MM.1S (cell line): ENCODE measurements at regions not wholly inside any gene's neighbourhood (a gene's known extent, or its start where the extent isn't known, plus 50 kb on each side); places are given as distances from the start of the nearest gene placed in this dataset.

Source experiments
- DNase-seq: peaks from one replicate; pipeline ENCODE4 v3.0.0-alpha.2; 2015
- H2AFZ ChIP-seq: fragments of 300-600 bp; sonication (generic); 2 replicates; pipeline ENCODE4 v1.6.0; 2016; ENCODE audit warnings: antibody characterized with exemption, low read length
- H3F3A ChIP-seq: fragments of 300-600 bp; sonication (generic); 2 replicates; pipeline ENCODE4 v1.6.1; 2016; ENCODE audit warnings: mild to moderate bottlenecking, antibody characterized with exemption, low read length, moderate library complexity, mixed read lengths; ENCODE audit not compliant: insufficient read depth
- H3K27ac ChIP-seq: fragments of 300-600 bp; sonication (generic); 2 replicates; pipeline ENCODE4 v1.5.1; 2016; ENCODE audit warnings: mild to moderate bottlenecking, low read length
- H3K27me3 ChIP-seq: fragments of 300-600 bp; sonication (generic); replicated peaks from 2 replicates; pipeline ENCODE4 v1.6.0; 2016; ENCODE audit warnings: low read length; ENCODE audit not compliant: insufficient read depth
- H3K36me3 ChIP-seq: fragments of 300-600 bp; sonication (generic); replicated peaks from 2 replicates; pipeline ENCODE4 v1.6.1; 2016; ENCODE audit warnings: mild to moderate bottlenecking, low read length, mixed read lengths; ENCODE audit not compliant: insufficient read depth
- H3K4me1 ChIP-seq: fragments of 300-600 bp; sonication (generic); 2 replicates; pipeline ENCODE4 v1.6.1; 2016; ENCODE audit warnings: low read length, mixed read lengths
- H3K4me2 ChIP-seq: fragments of 300-600 bp; sonication (generic); 2 replicates; pipeline ENCODE4 v1.6.0; 2016; ENCODE audit warnings: low read depth, low read length
- H3K4me3 ChIP-seq: fragments of 300-600 bp; sonication (generic); 2 replicates; pipeline ENCODE4 v1.5.1; 2016; ENCODE audit warnings: low read length, mixed read lengths
- H3K79me2 ChIP-seq: fragments of 300-600 bp; sonication (generic); 2 replicates; pipeline ENCODE4 v1.6.1; 2016; ENCODE audit warnings: mixed run types, low read length, mixed read lengths
- H3K9ac ChIP-seq: fragments of 300-600 bp; sonication (generic); 2 replicates; pipeline ENCODE4 v1.6.1; 2016; ENCODE audit warnings: low read length, mixed read lengths
- H3K9me2 ChIP-seq: fragments of 300-600 bp; sonication (generic); replicated peaks from 2 replicates; pipeline ENCODE4 v1.6.1; 2016; ENCODE audit warnings: mild to moderate bottlenecking, low read length, mixed read lengths; ENCODE audit not compliant: insufficient read depth
- H3K9me3 ChIP-seq: fragments of 300-600 bp; sonication (generic); replicated peaks from 2 replicates; pipeline ENCODE4 v1.6.1; 2016; ENCODE audit warnings: mild to moderate bottlenecking, low read length, mixed read lengths; ENCODE audit not compliant: insufficient read depth
- H4K20me1 ChIP-seq: fragments of 300-600 bp; sonication (generic); 2 replicates; pipeline ENCODE4 v1.6.1; 2016; ENCODE audit warnings: mild to moderate bottlenecking, low read length, moderate library complexity, mixed read lengths; ENCODE audit not compliant: insufficient read depth
- EZH2 ChIP-seq: fragments of 300-600 bp; sonication (generic); optimal IDR thresholded peaks from 2 replicates; pipeline ENCODE3; 2017; ENCODE audit warnings: low read depth, mild to moderate bottlenecking, antibody characterized with exemption, low read length, mixed read lengths
- EZH2phosphoT487 ChIP-seq: fragments of 300-600 bp; sonication (generic); IDR thresholded peaks from 2 replicates; pipeline ENCODE4 v1.6.1; 2018; ENCODE audit warnings: antibody characterized with exemption, low read length
- TF ChIP-seq, protein P1 (sequence below): fragments of 300-600 bp; sonication (generic); IDR thresholded peaks from 2 replicates; pipeline ENCODE4 v1.5.1; 2016; ENCODE audit warnings: antibody characterized with exemption, low read length, mixed read lengths

DNA sequence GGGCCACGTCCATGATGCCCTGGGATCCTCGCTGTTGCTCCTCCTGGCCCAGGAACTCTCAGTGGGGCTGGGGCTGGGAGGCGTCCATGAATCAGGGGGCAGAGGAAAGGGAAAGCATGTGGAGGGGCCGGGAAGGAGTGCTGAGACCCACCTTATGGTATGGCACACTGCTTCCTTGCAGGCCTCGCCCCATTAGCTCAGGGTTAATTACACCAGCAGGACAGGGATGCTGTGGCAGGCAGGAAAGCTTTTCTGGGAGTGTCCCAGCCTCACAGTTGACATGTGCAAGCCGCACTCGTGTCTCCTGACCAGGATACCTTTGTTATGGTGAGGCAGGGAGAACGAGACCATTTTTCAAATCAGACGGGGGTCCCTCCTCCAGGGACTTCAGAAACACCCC lies 109.7 kb upstream of the PCBD1 start:
- H3K4me2 ChIP-seq: no peak overlapping the region
- no peak overlapping the region for H3K4me3 ChIP-seq
- H3F3A ChIP-seq: no peaks in the 10 kb centered on the region
- no peak overlapping the region for H2AFZ ChIP-seq
- H3K27me3 ChIP-seq: peaks cover 13% of the 10 kb centered on the region; the same call in 1 of the 2 replicates
- no peak overlapping the region for H3K9ac ChIP-seq
- no peaks in the 10 kb centered on the region for H3K9me3 ChIP-seq
- H3K27ac ChIP-seq: no peak overlapping the region
- H4K20me1 ChIP-seq: no peaks in the 10 kb centered on the region
- H3K79me2 ChIP-seq: no peaks in the 10 kb centered on the region
- no peaks in the 10 kb centered on the region for H3K9me2 ChIP-seq
- H3K36me3 ChIP-seq: no peaks in the 10 kb centered on the region
- no peak for DNase-seq
- TF ChIP-seq, protein P1, sequence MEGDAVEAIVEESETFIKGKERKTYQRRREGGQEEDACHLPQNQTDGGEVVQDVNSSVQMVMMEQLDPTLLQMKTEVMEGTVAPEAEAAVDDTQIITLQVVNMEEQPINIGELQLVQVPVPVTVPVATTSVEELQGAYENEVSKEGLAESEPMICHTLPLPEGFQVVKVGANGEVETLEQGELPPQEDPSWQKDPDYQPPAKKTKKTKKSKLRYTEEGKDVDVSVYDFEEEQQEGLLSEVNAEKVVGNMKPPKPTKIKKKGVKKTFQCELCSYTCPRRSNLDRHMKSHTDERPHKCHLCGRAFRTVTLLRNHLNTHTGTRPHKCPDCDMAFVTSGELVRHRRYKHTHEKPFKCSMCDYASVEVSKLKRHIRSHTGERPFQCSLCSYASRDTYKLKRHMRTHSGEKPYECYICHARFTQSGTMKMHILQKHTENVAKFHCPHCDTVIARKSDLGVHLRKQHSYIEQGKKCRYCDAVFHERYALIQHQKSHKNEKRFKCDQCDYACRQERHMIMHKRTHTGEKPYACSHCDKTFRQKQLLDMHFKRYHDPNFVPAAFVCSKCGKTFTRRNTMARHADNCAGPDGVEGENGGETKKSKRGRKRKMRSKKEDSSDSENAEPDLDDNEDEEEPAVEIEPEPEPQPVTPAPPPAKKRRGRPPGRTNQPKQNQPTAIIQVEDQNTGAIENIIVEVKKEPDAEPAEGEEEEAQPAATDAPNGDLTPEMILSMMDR: no peak
- TF ChIP-seq EZH2phosphoT487: no peak
- no peak for TF ChIP-seq EZH2
- no peaks in the 10 kb centered on the region for H3K4me1 ChIP-seq

DNA sequence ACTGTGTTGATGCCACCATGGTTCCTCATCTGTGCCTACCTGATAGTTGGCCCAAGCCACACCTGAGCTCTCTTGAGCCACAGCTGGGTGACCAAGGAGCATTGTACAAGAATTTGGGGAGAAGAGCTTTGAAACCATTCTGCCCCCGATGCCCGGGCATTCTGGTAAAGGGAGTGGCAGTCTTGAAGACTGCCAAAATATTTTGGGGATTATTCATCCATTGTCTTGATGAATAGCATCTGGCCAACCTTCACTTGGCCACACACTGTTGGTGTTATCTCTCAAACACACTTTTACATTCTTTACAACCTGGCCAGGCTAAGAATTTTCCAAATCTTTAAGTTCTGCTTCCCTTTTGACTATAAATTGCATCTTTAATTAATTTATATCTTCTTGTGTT lies 113.1 kb upstream of the PCBD1 start:
- DNase-seq: no peak
- Histone ChIP-seq H3K36me3 (no peaks in the 10 kb centered on the region), H3F3A (no peaks in the 10 kb centered on the region), H3K4me3 (no peak overlapping the region), H3K4me1 (no peaks in the 10 kb centered on the region), H3K4me2 (no peak overlapping the region), H4K20me1 (no peaks in the 10 kb centered on the region), H3K9me3 (no peaks in the 10 kb centered on the region), H3K9ac (no peak overlapping the region), H3K27ac (no peak overlapping the region), H3K79me2 (no peaks in the 10 kb centered on the region), H2AFZ (no peak overlapping the region), H3K27me3 (peaks cover 16% of the 10 kb centered on the region; the same call in 1 of the 2 replicates), H3K9me2 (no peaks in the 10 kb centered on the region)
- TF ChIP-seq, protein P1: no peak
- no peak for TF ChIP-seq EZH2
- no peak for TF ChIP-seq EZH2phosphoT487

DNA sequence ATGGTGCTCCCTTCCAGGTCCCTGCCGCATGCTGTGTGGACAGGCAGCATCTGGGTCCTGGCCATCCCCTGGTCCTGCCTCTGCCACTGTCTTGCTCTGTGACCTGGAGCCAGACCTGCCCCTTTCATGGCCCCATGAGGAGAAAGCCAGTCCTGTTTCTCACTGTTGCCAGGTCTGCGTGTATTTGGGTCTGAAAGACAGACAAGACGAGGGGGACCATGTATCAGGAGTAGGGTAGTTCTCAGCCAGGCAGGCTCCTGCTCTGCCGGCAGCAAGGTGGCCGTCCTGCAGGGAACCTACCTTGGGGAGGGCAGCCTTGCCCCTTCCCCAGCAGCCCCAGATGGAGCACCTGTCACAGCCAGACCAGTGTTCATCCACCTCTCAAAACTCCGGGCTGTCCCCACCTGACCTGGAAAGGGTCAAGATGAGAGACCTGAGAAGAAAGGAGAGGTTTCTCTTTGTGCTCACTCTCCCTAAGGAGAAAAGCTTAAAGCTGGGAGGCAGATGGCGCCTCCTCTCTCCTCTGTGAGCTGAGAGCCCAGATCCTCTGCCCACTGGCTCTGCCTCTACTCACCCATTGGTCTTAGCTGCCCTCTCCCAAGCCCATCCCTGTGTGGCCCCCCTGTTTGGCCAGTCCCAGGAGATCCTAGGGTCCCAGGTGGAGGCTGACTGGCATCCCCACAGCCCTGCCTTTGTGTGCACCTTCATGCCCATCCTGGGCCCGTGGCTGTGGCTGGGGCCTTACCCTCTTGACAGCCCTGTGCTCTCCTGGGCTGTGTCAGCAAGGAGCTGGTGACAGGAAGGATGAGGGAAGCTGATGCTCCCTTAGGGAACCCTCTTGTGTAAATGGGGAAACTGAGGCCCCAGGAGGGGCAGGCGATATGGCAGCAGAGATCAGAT lies 116.1 kb upstream of the PCBD1 start:
- Histone ChIP-seq H3K27me3 (peaks cover 16% of the 10 kb centered on the region; the same call in 1 of the 2 replicates), H3K4me1 (no peaks in the 10 kb centered on the region), H3K9me3 (no peaks in the 10 kb centered on the region), H2AFZ (no peak overlapping the region), H3K4me3 (no peak overlapping the region), H3K9me2 (no peaks in the 10 kb centered on the region), H3K27ac (no peak overlapping the region), H3K4me2 (no peak overlapping the region), H3K36me3 (no peaks in the 10 kb centered on the region), H3F3A (no peaks in the 10 kb centered on the region), H3K79me2 (no peaks in the 10 kb centered on the region), H3K9ac (no peak overlapping the region), H4K20me1 (no peaks in the 10 kb centered on the region)
- DNase-seq: no peak
- TF ChIP-seq, protein P1: no peak
- TF ChIP-seq EZH2phosphoT487 (no peak), EZH2 (no peak)
